HEK293T (cell line): ENCODE measurements at regions not wholly inside any gene's neighbourhood (a gene's known extent, or its start where the extent isn't known, plus 50 kb on each side); places are given as distances from the start of the nearest gene placed in this dataset.
A peak's percentile ranks its signal among the peaks of the same experiment; 100 is the strongest.

Experiments used
- CTCF ChIA-PET: fragments of 350-600 bp; formaldehyde crosslinking; extraction: SDS; loops from one replicate; lab custom pipeline; 2021; ENCODE audit warnings: antibody characterized with exemption, inconsistent platforms; lab: Yijun Ruan, JAX
- POLR2A ChIA-PET: fragments of 350-600 bp; formaldehyde crosslinking; extraction: SDS; loops from one replicate; lab custom pipeline; 2020; ENCODE audit warnings: antibody characterized with exemption, inconsistent platforms; lab: Yijun Ruan, JAX
- DNase-seq: peaks from one replicate; pipeline ENCODE4 v3.0.0; 2012; ENCODE audit warnings: mixed read lengths; ENCODE audit errors: extremely low spot score
- ARNT ChIP-seq: fragments of 450-650 bp; IDR thresholded peaks from 2 replicates; pipeline ENCODE4 v1.6.1; 2017; ENCODE audit warnings: mild to moderate bottlenecking
- BHLHE40 ChIP-seq: fragments of 450-650 bp; IDR thresholded peaks from 2 replicates; pipeline ENCODE4 v1.6.1; 2016; ENCODE audit warnings: mild to moderate bottlenecking, moderate library complexity, borderline replicate concordance
- CTBP1 ChIP-seq: fragments of 450-650 bp; IDR thresholded peaks from 2 replicates; pipeline ENCODE4 v1.6.1; 2016; ENCODE audit warnings: borderline replicate concordance
- ELF4 ChIP-seq: fragments of 450-650 bp; IDR thresholded peaks from 2 replicates; pipeline ENCODE4 v1.6.1; 2017; ENCODE audit warnings: antibody characterized with exemption
- FOXA1 ChIP-seq: fragments of 450-650 bp; IDR thresholded peaks from 2 replicates; pipeline ENCODE4 v1.6.1; 2016; ENCODE audit warnings: mild to moderate bottlenecking
- FOXK2 ChIP-seq: fragments of 450-650 bp; IDR thresholded peaks from 2 replicates; pipeline ENCODE4 v1.6.1; 2016; ENCODE audit warnings: mild to moderate bottlenecking
- FOXM1 ChIP-seq: fragments of 450-650 bp; IDR thresholded peaks from 2 replicates; pipeline ENCODE4 v1.6.1; 2017; ENCODE audit warnings: mild to moderate bottlenecking, borderline replicate concordance
- HDGF ChIP-seq: fragments of 450-650 bp; IDR thresholded peaks from 2 replicates; pipeline ENCODE4 v1.6.1; 2017; ENCODE audit warnings: antibody characterized with exemption, borderline replicate concordance
- L3MBTL2 ChIP-seq: fragments of 450-650 bp; conservative IDR thresholded peaks from 2 replicates; pipeline ENCODE4 v1.6.1; 2016; ENCODE audit warnings: mild to moderate bottlenecking
- LEF1 ChIP-seq: fragments of 450-650 bp; IDR thresholded peaks from 2 replicates; pipeline ENCODE4 v1.6.1; 2017; ENCODE audit warnings: mild to moderate bottlenecking, borderline replicate concordance
- NFRKB ChIP-seq: fragments of 450-650 bp; IDR thresholded peaks from 2 replicates; pipeline ENCODE4 v1.6.1; 2016; ENCODE audit warnings: mild to moderate bottlenecking, moderate library complexity
- SP1 ChIP-seq: fragments of 450-650 bp; IDR thresholded peaks from 2 replicates; pipeline ENCODE4 v1.6.1; 2017
- SUZ12 ChIP-seq: fragments of 450-650 bp; IDR thresholded peaks from 2 replicates; pipeline ENCODE4 v1.6.1; 2016; ENCODE audit warnings: mild to moderate bottlenecking
- TARDBP ChIP-seq: fragments of 450-650 bp; IDR thresholded peaks from 2 replicates; pipeline ENCODE4 v1.6.1; 2016
- ZNF384 ChIP-seq: fragments of 450-650 bp; IDR thresholded peaks from 2 replicates; pipeline ENCODE4 v1.6.1; 2016
- TF ChIP-seq, protein P1 (sequence below): fragments of 450-650 bp; IDR thresholded peaks from 2 replicates; pipeline ENCODE4 v1.6.1; 2016

DNA sequence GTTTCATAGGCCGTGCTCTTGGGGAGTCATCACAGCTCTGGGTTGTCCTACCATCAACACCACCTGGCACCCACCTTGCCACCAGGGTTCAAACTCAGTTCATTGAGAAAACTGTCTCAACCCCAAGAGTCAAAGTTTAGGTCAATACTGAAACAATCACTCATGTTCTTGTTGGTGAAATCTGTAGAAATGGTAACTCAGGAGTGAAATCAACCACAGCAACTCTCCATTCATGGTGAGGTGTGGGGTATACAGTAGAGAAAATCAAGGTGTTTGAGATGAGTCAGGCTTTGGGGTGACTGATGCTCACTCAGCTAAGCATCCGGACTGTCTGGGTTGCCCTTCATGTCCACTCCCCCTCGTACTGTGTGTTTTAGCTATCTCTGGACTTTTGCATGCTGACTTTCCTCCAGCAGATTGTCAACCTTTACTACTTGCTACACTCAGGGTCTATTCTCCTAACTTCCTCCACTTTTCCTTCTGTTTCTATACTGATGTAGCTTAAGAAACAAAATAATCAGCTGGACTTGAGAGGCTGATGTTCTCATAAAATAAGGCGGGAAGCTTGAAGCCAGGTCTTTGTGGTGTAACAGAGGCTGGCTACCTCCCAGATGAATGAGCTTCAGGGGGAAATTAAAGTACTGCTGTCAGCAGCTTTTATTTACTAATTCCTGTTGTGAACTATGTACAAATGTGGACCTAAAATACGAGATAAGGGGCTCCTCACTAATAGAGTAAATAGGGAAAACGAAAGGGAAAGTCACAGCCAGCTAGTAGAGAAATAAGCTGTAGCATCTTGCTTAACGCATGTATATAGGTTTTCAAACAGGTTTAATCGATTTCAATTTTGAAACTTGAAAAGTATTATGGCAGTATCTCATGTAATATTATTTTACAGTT lies 173.6 kb upstream of the AKR1E2 start:
- ChIA-PET POLR2A (no interaction called here), CTCF (interaction anchor here (0.6 to 0.7 kb wide), 2 partner anchors 691 to 1066 kb away, joined by 3 read pairs; no protein-coding TSS in a partner anchor)
- no peak for DNase-seq
- TF ChIP-seq ZNF384, result no peak
- peak; percentile 54 for TF ChIP-seq L3MBTL2
- no peak for TF ChIP-seq NFRKB

- CTCF ChIA-PET, result no interaction called here
These were observed 174.5 kb upstream of the AKR1E2 start for GRCh38 chr10:4651404-4652037.

GRCh38 chr10:4650582-4650981 lies 175.4 kb upstream of the AKR1E2 start:
- no peak for DNase-seq
- CTCF ChIA-PET, result no interaction called here
- POLR2A ChIA-PET, result no interaction called here
- TF ChIP-seq ZNF384 (no peak), L3MBTL2 (no peak), HDGF (no peak), CTBP1 (no peak), TARDBP (no peak), SUZ12 (no peak), NFRKB (no peak), FOXM1 (no peak), ELF4 (no peak), BHLHE40 (no peak), FOXA1 (no peak)
- TF ChIP-seq, protein P1, sequence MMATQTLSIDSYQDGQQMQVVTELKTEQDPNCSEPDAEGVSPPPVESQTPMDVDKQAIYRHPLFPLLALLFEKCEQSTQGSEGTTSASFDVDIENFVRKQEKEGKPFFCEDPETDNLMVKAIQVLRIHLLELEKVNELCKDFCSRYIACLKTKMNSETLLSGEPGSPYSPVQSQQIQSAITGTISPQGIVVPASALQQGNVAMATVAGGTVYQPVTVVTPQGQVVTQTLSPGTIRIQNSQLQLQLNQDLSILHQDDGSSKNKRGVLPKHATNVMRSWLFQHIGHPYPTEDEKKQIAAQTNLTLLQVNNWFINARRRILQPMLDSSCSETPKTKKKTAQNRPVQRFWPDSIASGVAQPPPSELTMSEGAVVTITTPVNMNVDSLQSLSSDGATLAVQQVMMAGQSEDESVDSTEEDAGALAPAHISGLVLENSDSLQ, result no peak

More at GRCh38 chr10:4651404-4652037, 174.5 kb upstream of the AKR1E2 start:
- no peak for DNase-seq
- POLR2A ChIA-PET, result no interaction called here
- TF ChIP-seq ELF4, result no peak
- no peak for TF ChIP-seq SUZ12
- no peak for TF ChIP-seq ARNT
- TF ChIP-seq, protein P1, result no peak
- no peak for TF ChIP-seq TARDBP
- TF ChIP-seq CTBP1, result no peak
- TF ChIP-seq FOXM1, result no peak
- no peak for TF ChIP-seq ZNF384
- no peak for TF ChIP-seq HDGF

- TF ChIP-seq HDGF (no peak), ARNT (no peak), LEF1 (no peak), TARDBP (no peak), NFRKB (no peak), FOXK2 (no peak), SUZ12 (no peak), FOXA1 (no peak), SP1 (no peak), BHLHE40 (no peak), FOXM1 (no peak), ELF4 (no peak), CTBP1 (no peak), L3MBTL2 (no peak), ZNF384 (no peak)
- TF ChIP-seq, protein P1, result no peak
- POLR2A ChIA-PET, result no interaction called here
- CTCF ChIA-PET, result no interaction called here
- no peak for DNase-seq
These were observed 176.0 kb upstream of the AKR1E2 start for GRCh38 chr10:4649886-4650508.

- no peak for TF ChIP-seq L3MBTL2
- TF ChIP-seq TARDBP, result no peak
- TF ChIP-seq ARNT, result no peak
- TF ChIP-seq HDGF, result no peak
- no peak for TF ChIP-seq LEF1
- TF ChIP-seq, protein P1, result no peak
- TF ChIP-seq SP1, result no peak
- TF ChIP-seq BHLHE40, result no peak
- no peak for TF ChIP-seq SUZ12
- no peak for TF ChIP-seq ZNF384
- ChIA-PET POLR2A (no interaction called here), CTCF (no interaction called here)
- DNase-seq, result no peak
These were observed 176.5 kb upstream of the AKR1E2 start for GRCh38 chr10:4649471-4649870.
